Gastrocnemius medialis (tissue), 4 donors: ENCODE measurements at regions not wholly inside any gene's neighbourhood (a gene's known extent, or its start where the extent isn't known, plus 50 kb on each side); places are given as distances from the start of the nearest gene placed in this dataset.

Experiments
- ATAC-seq, 2 donors: fragments of 150-250 bp; one replicate each; pipeline ENCODE4 v1.9.1; 2016
- DNase-seq, 2 donors: peaks; one replicate each; pipeline ENCODE4 v3.0.0-alpha.2; 2019
- H3K27ac ChIP-seq, 4 donors: fragments of 200-600 bp; sonication (generic); 1 replicate in 1 of 4; 2 replicates in 3 of 4; pipeline ENCODE4 v1.5.1; 2016 to 2018; ENCODE audit warnings: mild to moderate bottlenecking in 2 of 4, moderate library complexity in 1 of 4
- H3K27me3 ChIP-seq, 3 donors: fragments of 200-600 bp; sonication (generic) in 2 of 3; 1 replicate in 1 of 3; 2 replicates in 2 of 3; pipeline versions ENCODE4 v1.5.1 to v1.6.0; 2016 to 2019; ENCODE audit warnings: mild to moderate bottlenecking in 1 of 3, moderate library complexity in 1 of 3
- H3K36me3 ChIP-seq, 2 donors: fragments of 200-600 bp; sonication (generic) in 1 of 2; one replicate each; pipeline ENCODE4 v1.5.1; 2017 to 2018
- H3K4me1 ChIP-seq, 2 donors: fragments of 200-600 bp; sonication (generic) in 1 of 2; one replicate each; pipeline ENCODE4 v1.5.1; 2016 to 2017; ENCODE audit warnings: mild to moderate bottlenecking in 2 of 2
- H3K4me3 ChIP-seq, 4 donors: fragments of 200-600 bp; sonication (generic) in 3 of 4; 1 replicate in 1 of 4; 2 replicates in 3 of 4; pipeline ENCODE4 v1.5.1; 2016 to 2019; ENCODE audit warnings: mild to moderate bottlenecking in 2 of 4
- H3K9me3 ChIP-seq, 3 donors: fragments of 200-600 bp; sonication (generic) in 2 of 3; 1 replicate in 1 of 3; 2 replicates in 2 of 3; pipeline ENCODE4 v1.5.1; 2016 to 2019
- CTCF ChIP-seq, 5 experiments: fragments of 450-650 bp in 3 of 5; fragments of 200-600 bp in 2 of 5; sonication (generic) in 2 of 5; IDR thresholded peaks in 4 of 5; conservative IDR thresholded peaks in 1 of 5; 1 replicate in 4 of 5; 2 replicates in 1 of 5; pipeline ENCODE4 v1.5.1; 2016 to 2019; ENCODE audit warnings: antibody characterized with exemption in 5 of 5, mild to moderate bottlenecking in 3 of 5, moderate library complexity in 3 of 5
- POLR2A ChIP-seq, 2 donors: fragments of 450-650 bp; IDR thresholded peaks; one replicate each; pipeline ENCODE4 v1.6.1; 2017; ENCODE audit warnings: antibody characterized with exemption in 2 of 2, mild to moderate bottlenecking in 2 of 2, moderate library complexity in 2 of 2
- in situ Hi-C, 4 donors: fragments of 200-750 bp; cut with MboI; loops; one replicate each; pipeline versions ENCODE4 v1.15.0 to v1.8.0; 2017; ENCODE audit warnings: low sequenced_read_pairs in 4 of 4
- intact Hi-C: fragments of 100-400 bp; cut with DNase I; formaldehyde crosslinking; loops from one replicate; pipeline ENCODE4 v1.15.1; 2023; ENCODE audit warnings: low total_unique reads

DNA sequence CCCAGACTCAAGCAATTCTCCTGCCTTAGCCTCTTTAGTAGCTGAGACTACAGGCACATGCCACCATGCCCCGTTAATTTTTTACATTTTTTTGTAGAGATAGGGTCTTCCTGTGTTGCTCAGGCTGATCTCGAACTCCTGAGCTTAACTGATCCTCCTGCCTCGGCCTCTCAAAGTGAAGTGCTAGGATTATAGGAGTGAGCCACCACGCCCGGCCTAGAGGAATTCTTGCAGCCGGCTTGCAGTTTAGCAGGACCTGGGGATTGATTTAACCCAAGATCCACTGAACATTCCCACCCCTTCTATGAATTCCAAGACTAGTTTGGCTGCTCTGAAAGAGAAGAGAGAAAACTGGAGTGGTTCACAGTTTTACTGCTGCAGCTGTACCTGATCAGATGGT lies 63.3 kb upstream of the TNRC6B start:
- TF ChIP-seq POLR2A (IDR thresholded peaks at IDR 0.05) (no peak), CTCF (IDR thresholded peaks at IDR 0.05 in 4 of 5, conservative IDR thresholded peaks at IDR 0.05 in 1 of 5) (no peak)
- ATAC-seq: no peak
- peaks cover 55 to 56% of the 10 kb centered on the region in 2 donors for H3K4me1 ChIP-seq
- in situ Hi-C loops (no loop called here), intact Hi-C loops (no loop called here)
- H3K9me3 ChIP-seq: no peaks in the 10 kb centered on the region
- H3K27me3 ChIP-seq: no peaks in the 10 kb centered on the region
- no peak for DNase-seq
- no peaks in the 10 kb centered on the region for H3K36me3 ChIP-seq
- H3K27ac ChIP-seq: no peak overlapping the region
- H3K4me3 ChIP-seq: no peak overlapping the region

GRCh38 chr22:40116496-40117200 lies 61.1 kb upstream of the TNRC6B start:
- H3K36me3 ChIP-seq: no peaks in the 10 kb centered on the region
- TF ChIP-seq POLR2A (IDR thresholded peaks at IDR 0.05) (no peak), CTCF (IDR thresholded peaks at IDR 0.05 in 4 of 5, conservative IDR thresholded peaks at IDR 0.05 in 1 of 5) (no peak)
- DNase-seq (no peak), ATAC-seq (no peak)
- intact Hi-C loops (no loop called here), in situ Hi-C loops (no loop called here)
- H3K4me1 ChIP-seq: peaks cover 49 to 55% of the 10 kb centered on the region in 2 donors
- H3K27me3 ChIP-seq: no peaks in the 10 kb centered on the region
- H3K27ac ChIP-seq: no peak overlapping the region
- H3K9me3 ChIP-seq: no peaks in the 10 kb centered on the region
- no peak overlapping the region for H3K4me3 ChIP-seq

DNA sequence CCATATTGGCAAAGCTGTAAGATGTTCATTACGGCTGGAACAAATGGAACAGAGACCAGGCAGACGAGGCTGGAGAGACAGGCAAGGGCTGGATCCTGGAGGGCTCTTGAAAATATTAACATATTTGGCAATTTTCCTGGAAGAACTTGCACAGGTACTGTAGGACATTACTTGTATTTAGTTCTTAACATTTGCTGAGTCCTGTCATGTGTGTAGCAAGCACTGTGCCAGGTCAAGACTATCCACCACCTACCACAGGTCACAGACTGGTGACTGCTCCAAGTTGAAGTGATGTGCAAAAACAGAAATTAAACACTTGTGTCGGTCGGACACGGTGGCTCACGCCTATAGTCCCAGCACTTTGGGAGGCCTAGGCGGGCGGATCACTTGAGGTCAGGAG lies 58.7 kb upstream of the TNRC6B start:
- DNase-seq (no peak), ATAC-seq (no peak)
- Histone ChIP-seq H3K27ac (no peak overlapping the region), H3K4me3 (no peak overlapping the region), H3K27me3 (no peaks in the 10 kb centered on the region), H3K36me3 (no peaks in the 10 kb centered on the region), H3K9me3 (no peaks in the 10 kb centered on the region), H3K4me1 (peaks cover 40 to 47% of the 10 kb centered on the region in 2 donors)
- TF ChIP-seq CTCF (IDR thresholded peaks at IDR 0.05 in 4 of 5, conservative IDR thresholded peaks at IDR 0.05 in 1 of 5): no peak
- TF ChIP-seq POLR2A (IDR thresholded peaks at IDR 0.05): no peak
- in situ Hi-C loops: no loop called here
- intact Hi-C loops: no loop called here

DNA sequence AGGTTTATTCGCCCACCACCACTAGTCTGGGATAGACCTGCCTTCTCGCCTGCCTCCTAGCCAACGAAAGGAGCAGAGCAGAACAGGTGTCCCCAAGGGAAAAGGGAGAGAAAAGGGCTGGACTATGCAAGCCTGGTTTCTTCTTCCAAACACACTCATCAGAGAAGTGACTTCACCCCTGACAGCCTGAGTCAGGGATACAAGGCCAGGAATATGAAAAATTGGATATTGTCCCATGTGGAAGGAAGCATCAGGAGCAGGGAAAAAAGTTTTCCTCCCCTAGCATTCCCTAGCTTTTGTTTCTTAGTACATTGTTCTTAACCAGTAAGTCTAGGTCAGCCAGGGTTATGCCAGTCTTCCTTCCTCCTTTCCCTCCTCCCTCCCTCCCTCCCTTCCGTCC lies 56.9 kb upstream of the TNRC6B start:
- ATAC-seq (peak in 1 of 2 donors; percentile 53), DNase-seq (no peak)
- in situ Hi-C loops (no loop called here), intact Hi-C loops (no loop called here)
- Histone ChIP-seq H3K9me3 (no peaks in the 10 kb centered on the region), H3K27ac (peak overlapping the region in 2 of 4 donors; percentile 28 to 45), H3K36me3 (no peaks in the 10 kb centered on the region), H3K4me3 (no peak overlapping the region), H3K4me1 (peaks cover 34 to 47% of the 10 kb centered on the region in 2 donors), H3K27me3 (no peaks in the 10 kb centered on the region)
- TF ChIP-seq CTCF (IDR thresholded peaks at IDR 0.05 in 4 of 5, conservative IDR thresholded peaks at IDR 0.05 in 1 of 5) (no peak), POLR2A (IDR thresholded peaks at IDR 0.05) (no peak)

- Histone ChIP-seq H3K4me1 (peaks cover 34 to 41% of the 10 kb centered on the region in 2 donors), H3K27ac (peak overlapping the region in 1 of 4 donors; percentile 19), H3K27me3 (no peaks in the 10 kb centered on the region), H3K4me3 (no peak overlapping the region), H3K36me3 (no peaks in the 10 kb centered on the region), H3K9me3 (no peaks in the 10 kb centered on the region)
- DNase-seq: no peak
- ATAC-seq: peak in 1 of 2 donors; percentile 19
- intact Hi-C loops: no loop called here
- in situ Hi-C loops: no loop called here
- TF ChIP-seq POLR2A (IDR thresholded peaks at IDR 0.05) (no peak), CTCF (IDR thresholded peaks at IDR 0.05 in 4 of 5, conservative IDR thresholded peaks at IDR 0.05 in 1 of 5) (no peak)
Measured at GRCh38 chr22:40121461-40121860, 56.3 kb upstream of the TNRC6B start.
